Muscle layer of duodenum (tissue), 2 donors: ENCODE measurements at regions not wholly inside any gene's neighbourhood (a gene's known extent, or its start where the extent isn't known, plus 50 kb on each side); places are given as distances from the start of the nearest gene placed in this dataset.

ENCODE experiments used
- H3K27ac ChIP-seq: one replicate; pipeline ENCODE4 v1.7.0; 2013; ENCODE audit warnings: mild to moderate bottlenecking, low read length
- H3K27me3 ChIP-seq: one replicate; pipeline ENCODE4 v1.7.0; 2013; ENCODE audit warnings: low read depth, mild to moderate bottlenecking, control low read depth, low read length
- H3K36me3 ChIP-seq, 2 donors: one replicate each; pipeline ENCODE4 v1.7.0; 2013; ENCODE audit warnings: low read length in 2 of 2, control low read depth in 1 of 2, mild to moderate bottlenecking in 1 of 2; ENCODE audit not compliant: insufficient read depth in 2 of 2, control insufficient read depth in 1 of 2
- H3K4me1 ChIP-seq, 2 donors: one replicate each; pipeline ENCODE4 v1.7.0; 2013; ENCODE audit warnings: low read length in 2 of 2, mild to moderate bottlenecking in 2 of 2, control low read depth in 1 of 2, moderate library complexity in 1 of 2; ENCODE audit not compliant: insufficient read depth in 2 of 2, control insufficient read depth in 1 of 2
- H3K4me3 ChIP-seq, 2 donors: one replicate each; pipeline ENCODE4 v1.7.0; 2013; ENCODE audit warnings: low read length in 2 of 2, low read depth in 1 of 2, mild to moderate bottlenecking in 1 of 2
- H3K9me3 ChIP-seq, 2 donors: one replicate each; pipeline ENCODE4 v1.7.0; 2013; ENCODE audit warnings: low read length in 2 of 2, control low read depth in 1 of 2, mild to moderate bottlenecking in 1 of 2; ENCODE audit not compliant: control insufficient read depth in 1 of 2
- donor health status: healthy.

GRCh38 chr14:61213920-61214319, 67.2 kb downstream of the TMEM30B start:
- H3K27ac ChIP-seq, result no peak overlapping the region
- H3K4me3 ChIP-seq, result no peak overlapping the region
- no peaks in the 10 kb centered on the region for H3K27me3 ChIP-seq
- H3K4me1 ChIP-seq, result no peaks in the 10 kb centered on the region
- no peaks in the 10 kb centered on the region for H3K9me3 ChIP-seq
- H3K36me3 ChIP-seq, result no peaks in the 10 kb centered on the region

GRCh38 chr14:61213191-61213621, 67.9 kb downstream of the TMEM30B start:
- no peaks in the 10 kb centered on the region for H3K9me3 ChIP-seq
- H3K36me3 ChIP-seq, result no peaks in the 10 kb centered on the region
- H3K4me1 ChIP-seq, result no peaks in the 10 kb centered on the region
- H3K4me3 ChIP-seq, result no peak overlapping the region
- no peaks in the 10 kb centered on the region for H3K27me3 ChIP-seq
- no peak overlapping the region for H3K27ac ChIP-seq

- Histone ChIP-seq H3K36me3 (no peaks in the 10 kb centered on the region), H3K4me3 (no peak overlapping the region), H3K27ac (no peak overlapping the region), H3K4me1 (no peaks in the 10 kb centered on the region), H3K9me3 (no peaks in the 10 kb centered on the region), H3K27me3 (no peaks in the 10 kb centered on the region)
These were observed 68.6 kb downstream of the TMEM30B start for GRCh38 chr14:61212546-61212945.

- Histone ChIP-seq H3K4me1 (no peaks in the 10 kb centered on the region), H3K27ac (no peak overlapping the region), H3K36me3 (no peaks in the 10 kb centered on the region), H3K9me3 (no peaks in the 10 kb centered on the region), H3K27me3 (no peaks in the 10 kb centered on the region), H3K4me3 (no peak overlapping the region)
These were observed 69.5 kb downstream of the TMEM30B start for GRCh38 chr14:61211476-61212255.

GRCh38 chr14:61203081-61203753, 77.9 kb downstream of the TMEM30B start:
- H3K4me1 ChIP-seq, result no peaks in the 10 kb centered on the region
- no peak overlapping the region for H3K4me3 ChIP-seq
- H3K36me3 ChIP-seq, result no peaks in the 10 kb centered on the region
- H3K27me3 ChIP-seq, result peaks cover 3% of the 10 kb centered on the region
- H3K27ac ChIP-seq, result no peak overlapping the region
- H3K9me3 ChIP-seq, result no peaks in the 10 kb centered on the region

- no peaks in the 10 kb centered on the region for H3K4me1 ChIP-seq
- H3K36me3 ChIP-seq, result no peaks in the 10 kb centered on the region
- no peak overlapping the region for H3K4me3 ChIP-seq
- H3K27me3 ChIP-seq, result peaks cover 3% of the 10 kb centered on the region
- H3K9me3 ChIP-seq, result no peaks in the 10 kb centered on the region
- no peak overlapping the region for H3K27ac ChIP-seq
These were observed 79.0 kb downstream of the TMEM30B start for GRCh38 chr14:61202124-61202523.

- no peaks in the 10 kb centered on the region for H3K9me3 ChIP-seq
- H3K4me1 ChIP-seq, result no peaks in the 10 kb centered on the region
- peaks cover 3% of the 10 kb centered on the region for H3K27me3 ChIP-seq
- H3K27ac ChIP-seq, result no peak overlapping the region
- H3K4me3 ChIP-seq, result no peak overlapping the region
- H3K36me3 ChIP-seq, result no peaks in the 10 kb centered on the region
These were observed 80.0 kb downstream of the TMEM30B start for GRCh38 chr14:61201171-61201570.

- Histone ChIP-seq H3K27ac (no peak overlapping the region), H3K4me1 (no peaks in the 10 kb centered on the region), H3K27me3 (no peaks in the 10 kb centered on the region), H3K4me3 (no peak overlapping the region), H3K9me3 (no peaks in the 10 kb centered on the region), H3K36me3 (no peaks in the 10 kb centered on the region)
These were observed 83.7 kb downstream of the TMEM30B start for GRCh38 chr14:61197416-61197815.

- Histone ChIP-seq H3K4me3 (no peak overlapping the region), H3K4me1 (no peaks in the 10 kb centered on the region), H3K36me3 (no peaks in the 10 kb centered on the region), H3K27ac (no peak overlapping the region), H3K9me3 (no peaks in the 10 kb centered on the region), H3K27me3 (no peaks in the 10 kb centered on the region)
These were observed 84.3 kb downstream of the TMEM30B start for GRCh38 chr14:61196792-61197191.

- no peaks in the 10 kb centered on the region for H3K4me1 ChIP-seq
- no peak overlapping the region for H3K27ac ChIP-seq
These were observed 85.1 kb downstream of the TMEM30B start for GRCh38 chr14:61196034-61196433.

GRCh38 chr14:61193476-61193875, 87.7 kb downstream of the TMEM30B start:
- Histone ChIP-seq H3K9me3 (no peaks in the 10 kb centered on the region), H3K4me1 (no peaks in the 10 kb centered on the region), H3K27me3 (no peaks in the 10 kb centered on the region), H3K27ac (no peak overlapping the region), H3K4me3 (no peak overlapping the region), H3K36me3 (no peaks in the 10 kb centered on the region)

More at GRCh38 chr14:61196034-61196433, 85.1 kb downstream of the TMEM30B start:
- H3K36me3 ChIP-seq, result no peaks in the 10 kb centered on the region
- no peak overlapping the region for H3K4me3 ChIP-seq
- H3K27me3 ChIP-seq, result no peaks in the 10 kb centered on the region
- H3K9me3 ChIP-seq, result no peaks in the 10 kb centered on the region
